GM03348 (cell line): ENCODE measurements at regions not wholly inside any gene's neighbourhood (a gene's known extent, or its start where the extent isn't known, plus 50 kb on each side); places are given as distances from the start of the nearest gene placed in this dataset.
"Not testable (repeated sequence)": the region's sequence is repeated elsewhere in the genome, so short reads cannot be mapped to it uniquely, and the experiment has no call there.

Source experiments
- DNase-seq: peaks from one replicate; pipeline ENCODE4 v3.0.0; 2012; ENCODE audit warnings: low spot score

- no peak for DNase-seq
Observed at GRCh38 chr19:27843861-27844260, 1369.1 kb downstream of the UQCRFS1 start.

GRCh38 chr19:27833031-27833430 is 1379.9 kb downstream of the UQCRFS1 start:
- DNase-seq, result no peak

- DNase-seq, result no peak
Observed at GRCh38 chr19:27828829-27829228, 1384.1 kb downstream of the UQCRFS1 start.

GRCh38 chr19:27824108-27824507 is 1388.8 kb downstream of the UQCRFS1 start:
- DNase-seq, result no peak

GRCh38 chr19:27822336-27822735 is 1390.6 kb downstream of the UQCRFS1 start:
- DNase-seq, result no peak

- DNase-seq, result no peak
Observed at GRCh38 chr19:27821418-27822018, 1391.4 kb downstream of the UQCRFS1 start.

- no peak for DNase-seq
Observed at GRCh38 chr19:27815985-27816384, 1397.0 kb downstream of the UQCRFS1 start.

GRCh38 chr19:27814834-27815233 is 1398.1 kb downstream of the UQCRFS1 start:
- DNase-seq, result not testable (repeated sequence)

- DNase-seq, result not testable (repeated sequence)
Observed at GRCh38 chr19:27814274-27814673, 1398.7 kb downstream of the UQCRFS1 start.

GRCh38 chr19:27806471-27807070 is 1406.4 kb downstream of the UQCRFS1 start:
- DNase-seq, result no peak

- no peak for DNase-seq
Observed at GRCh38 chr19:27805848-27806247, 1407.1 kb downstream of the UQCRFS1 start.

GRCh38 chr19:27802293-27802692 is 1410.7 kb downstream of the UQCRFS1 start:
- not testable (repeated sequence) for DNase-seq

- no peak for DNase-seq
Observed at GRCh38 chr19:27796540-27796939, 1416.4 kb downstream of the UQCRFS1 start.

- no peak for DNase-seq
Observed at GRCh38 chr19:27796073-27796472, 1416.9 kb downstream of the UQCRFS1 start.

- no peak for DNase-seq
Observed at GRCh38 chr19:27795369-27795768, 1417.6 kb downstream of the UQCRFS1 start.

- DNase-seq, result peak; percentile 55
Observed at GRCh38 chr19:27794494-27795042, 1418.4 kb downstream of the UQCRFS1 start.

- DNase-seq, result peak; percentile 96
Observed at GRCh38 chr19:27793644-27794493, 1419.1 kb downstream of the UQCRFS1 start.

GRCh38 chr19:27793128-27793643 is 1419.8 kb downstream of the UQCRFS1 start:
- peak; percentile 90 for DNase-seq

- no peak for DNase-seq
Observed at GRCh38 chr19:27792576-27793127, 1420.3 kb downstream of the UQCRFS1 start.

GRCh38 chr19:27780367-27781075 is 1432.4 kb downstream of the UQCRFS1 start:
- no peak for DNase-seq

GRCh38 chr19:27779954-27780353 is 1433.0 kb downstream of the UQCRFS1 start:
- no peak for DNase-seq

- no peak for DNase-seq
Observed at GRCh38 chr19:27777726-27778125, 1435.2 kb downstream of the UQCRFS1 start.
